ENCODE measurements at regions not wholly inside any gene's neighbourhood (a gene's known extent, or its start where the extent isn't known, plus 50 kb on each side); places are given as distances from the start of the nearest gene placed in this dataset.

GRCh38 chr10:33822774-33823173 lies 488.3 kb upstream of the NRP1 start:
- intact Hi-C loops (cut with DNase I; ENCODE audit: low total_unique reads), result no loop called here
- TF ChIP-seq POLR2A (IDR thresholded peaks at IDR 0.05), result no peak
- no peak for TF ChIP-seq CTCF (IDR thresholded peaks at IDR 0.05)
- Histone ChIP-seq H3K4me1 (no peaks in the 10 kb centered on the region), H3K27me3 (no peaks in the 10 kb centered on the region), H3K27ac (no peak overlapping the region), H3K4me3 (no peak overlapping the region), H3K9me3 (no peaks in the 10 kb centered on the region), H3K36me3 (no peaks in the 10 kb centered on the region)
- DNase-seq, result no peak

DNA sequence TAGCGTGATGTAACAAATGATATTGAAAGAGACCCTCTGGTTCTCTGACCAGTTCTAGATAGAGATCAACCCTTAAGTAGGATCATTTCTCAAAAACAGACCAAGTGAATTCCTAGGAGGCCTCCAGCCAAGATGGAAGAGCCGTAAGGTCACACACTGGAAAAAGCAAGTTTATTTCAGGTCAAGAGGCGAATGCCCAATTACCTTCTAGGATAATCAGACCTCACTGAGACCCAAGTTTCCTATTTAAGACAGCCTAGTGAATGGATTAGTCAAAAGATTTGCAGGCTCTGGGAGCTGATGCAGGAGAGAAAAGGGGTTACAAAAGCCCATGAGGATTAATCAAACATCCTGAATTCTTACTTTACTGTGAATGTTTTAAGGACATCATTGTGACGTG lies 486.1 kb upstream of the NRP1 start:
- no peak overlapping the region for H3K27ac ChIP-seq
- no peaks in the 10 kb centered on the region for H3K27me3 ChIP-seq
- H3K36me3 ChIP-seq, result no peaks in the 10 kb centered on the region
- no peaks in the 10 kb centered on the region for H3K4me1 ChIP-seq
- DNase-seq, result no peak
- H3K9me3 ChIP-seq, result no peaks in the 10 kb centered on the region
- TF ChIP-seq CTCF (IDR thresholded peaks at IDR 0.05), result no peak
- no peak for TF ChIP-seq POLR2A (IDR thresholded peaks at IDR 0.05)
- intact Hi-C loops (cut with DNase I; ENCODE audit: low total_unique reads), result no loop called here
- H3K4me3 ChIP-seq, result no peak overlapping the region

DNA sequence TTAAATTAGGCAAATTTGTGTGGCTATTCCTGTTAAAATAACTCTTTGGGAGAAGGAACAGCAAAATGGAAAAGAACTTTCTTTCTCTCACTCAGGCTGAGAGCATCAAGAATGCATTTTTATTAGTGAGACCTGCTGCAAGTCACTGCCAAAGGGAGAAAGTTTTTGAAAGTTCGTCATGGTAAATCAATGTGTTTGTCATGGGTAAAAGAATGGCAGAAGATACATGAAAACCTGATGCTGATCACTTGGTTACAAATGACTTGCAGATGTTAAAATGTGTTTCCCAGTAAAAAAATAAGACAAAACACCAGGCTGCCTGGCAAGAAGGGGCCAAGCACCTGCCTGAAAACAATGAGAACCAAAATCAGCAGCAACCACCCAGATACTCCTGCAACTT lies 484.7 kb upstream of the NRP1 start:
- Histone ChIP-seq H3K4me3 (no peak overlapping the region), H3K36me3 (no peaks in the 10 kb centered on the region), H3K4me1 (no peaks in the 10 kb centered on the region), H3K9me3 (no peaks in the 10 kb centered on the region), H3K27me3 (no peaks in the 10 kb centered on the region), H3K27ac (no peak overlapping the region)
- intact Hi-C loops (cut with DNase I; ENCODE audit: low total_unique reads), result no loop called here
- DNase-seq, result no peak
- TF ChIP-seq POLR2A (IDR thresholded peaks at IDR 0.05) (no peak), CTCF (IDR thresholded peaks at IDR 0.05) (no peak)

DNA sequence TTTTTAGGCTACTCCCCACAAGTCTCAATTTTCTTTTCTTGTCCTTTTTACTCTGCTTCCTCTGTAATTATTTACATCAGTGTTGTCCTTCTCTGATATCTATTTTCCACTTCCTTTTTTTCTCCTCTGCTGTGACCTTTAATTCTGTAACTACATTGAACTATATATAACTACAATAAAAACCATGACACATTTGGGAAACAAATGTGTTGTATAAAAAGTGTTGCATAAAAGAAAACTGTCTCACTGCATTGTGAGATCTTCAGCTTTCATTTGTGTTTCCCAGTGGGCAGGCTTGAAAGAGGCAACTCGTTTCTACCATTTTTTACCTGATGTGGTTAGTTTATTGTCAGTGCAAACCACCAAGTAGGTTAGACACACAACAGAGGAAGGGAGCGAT lies 483.9 kb upstream of the NRP1 start:
- Histone ChIP-seq H3K9me3 (no peaks in the 10 kb centered on the region), H3K27ac (no peak overlapping the region), H3K4me1 (no peaks in the 10 kb centered on the region), H3K4me3 (no peak overlapping the region), H3K27me3 (no peaks in the 10 kb centered on the region), H3K36me3 (no peaks in the 10 kb centered on the region)
- intact Hi-C loops (cut with DNase I; ENCODE audit: low total_unique reads), result no loop called here
- no peak for TF ChIP-seq CTCF (IDR thresholded peaks at IDR 0.05)
- TF ChIP-seq POLR2A (IDR thresholded peaks at IDR 0.05), result no peak
- DNase-seq, result no peak

DNA sequence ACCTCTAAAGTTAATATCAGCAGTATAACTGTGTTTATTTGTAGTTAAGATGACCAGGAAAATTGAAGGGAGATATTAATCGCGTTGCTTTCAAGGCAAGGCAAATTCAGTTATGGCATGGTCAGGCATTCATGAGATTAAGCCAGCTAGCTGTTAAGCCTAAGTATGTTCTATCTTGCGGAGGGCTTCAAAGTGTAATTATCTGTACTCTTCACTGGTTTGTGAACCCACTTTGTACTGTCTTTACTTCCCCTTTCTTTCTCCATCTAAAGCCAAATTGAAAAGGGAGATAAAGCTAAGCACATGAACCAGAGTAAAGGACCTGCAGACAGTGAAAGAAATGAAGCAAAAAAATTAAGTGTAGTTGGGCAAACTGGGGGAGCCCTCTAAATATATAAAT lies 483.1 kb upstream of the NRP1 start:
- Histone ChIP-seq H3K9me3 (no peaks in the 10 kb centered on the region), H3K4me3 (no peak overlapping the region), H3K27me3 (no peaks in the 10 kb centered on the region), H3K4me1 (no peaks in the 10 kb centered on the region), H3K27ac (no peak overlapping the region), H3K36me3 (no peaks in the 10 kb centered on the region)
- intact Hi-C loops (cut with DNase I; ENCODE audit: low total_unique reads), result no loop called here
- no peak for DNase-seq
- TF ChIP-seq POLR2A (IDR thresholded peaks at IDR 0.05), result no peak
- TF ChIP-seq CTCF (IDR thresholded peaks at IDR 0.05), result no peak

All from uterus (tissue), 3 donors.